ENCODE measurements at regions not wholly inside any gene's neighbourhood (a gene's known extent, or its start where the extent isn't known, plus 50 kb on each side); places are given as distances from the start of the nearest gene placed in this dataset.

- no peak for ATAC-seq
- H3K27ac ChIP-seq: no peak overlapping the region
- H3K36me3 ChIP-seq: no peaks in the 10 kb centered on the region
- WGBS (ENCODE audit: insufficient coverage, low coverage, low lambda C conversion rate, missing lambda C conversion rate): 87% methylated on average over 6 of the region's 9 CpGs
- no peak overlapping the region for H3K4me3 ChIP-seq
- intact Hi-C loops (cut with DNase I): no loop called here
- no peak for DNase-seq
- H3K4me1 ChIP-seq: no peaks in the 10 kb centered on the region
- H3K9me3 ChIP-seq: no peaks in the 10 kb centered on the region
- no peak for TF ChIP-seq POLR2A (IDR thresholded peaks at IDR 0.05)
- TF ChIP-seq, protein P1, sequence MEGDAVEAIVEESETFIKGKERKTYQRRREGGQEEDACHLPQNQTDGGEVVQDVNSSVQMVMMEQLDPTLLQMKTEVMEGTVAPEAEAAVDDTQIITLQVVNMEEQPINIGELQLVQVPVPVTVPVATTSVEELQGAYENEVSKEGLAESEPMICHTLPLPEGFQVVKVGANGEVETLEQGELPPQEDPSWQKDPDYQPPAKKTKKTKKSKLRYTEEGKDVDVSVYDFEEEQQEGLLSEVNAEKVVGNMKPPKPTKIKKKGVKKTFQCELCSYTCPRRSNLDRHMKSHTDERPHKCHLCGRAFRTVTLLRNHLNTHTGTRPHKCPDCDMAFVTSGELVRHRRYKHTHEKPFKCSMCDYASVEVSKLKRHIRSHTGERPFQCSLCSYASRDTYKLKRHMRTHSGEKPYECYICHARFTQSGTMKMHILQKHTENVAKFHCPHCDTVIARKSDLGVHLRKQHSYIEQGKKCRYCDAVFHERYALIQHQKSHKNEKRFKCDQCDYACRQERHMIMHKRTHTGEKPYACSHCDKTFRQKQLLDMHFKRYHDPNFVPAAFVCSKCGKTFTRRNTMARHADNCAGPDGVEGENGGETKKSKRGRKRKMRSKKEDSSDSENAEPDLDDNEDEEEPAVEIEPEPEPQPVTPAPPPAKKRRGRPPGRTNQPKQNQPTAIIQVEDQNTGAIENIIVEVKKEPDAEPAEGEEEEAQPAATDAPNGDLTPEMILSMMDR (IDR thresholded peaks at IDR 0.05): no peak
- no peaks in the 10 kb centered on the region for H3K27me3 ChIP-seq
Measured at GRCh38 chr3:72692990-72693389, 155.3 kb downstream of the SHQ1 start.

- Histone ChIP-seq H3K4me3 (no peak overlapping the region), H3K27ac (no peak overlapping the region), H3K27me3 (no peaks in the 10 kb centered on the region), H3K4me1 (no peaks in the 10 kb centered on the region), H3K9me3 (no peaks in the 10 kb centered on the region), H3K36me3 (no peaks in the 10 kb centered on the region)
- intact Hi-C loops (cut with DNase I): no loop called here
- no peak for TF ChIP-seq POLR2A (IDR thresholded peaks at IDR 0.05)
- TF ChIP-seq, protein P1 (IDR thresholded peaks at IDR 0.05): no peak
- no peak for ATAC-seq
- 100% methylated on average over 3 of the region's 5 CpGs for WGBS (ENCODE audit: insufficient coverage, low coverage, low lambda C conversion rate, missing lambda C conversion rate)
- no peak for DNase-seq
Measured at GRCh38 chr3:72690629-72691028, 157.6 kb downstream of the SHQ1 start.

GRCh38 chr3:72682936-72683452 lies 165.3 kb downstream of the SHQ1 start:
- ATAC-seq (no peak), DNase-seq (no peak)
- H3K27ac ChIP-seq: no peak overlapping the region
- no peaks in the 10 kb centered on the region for H3K9me3 ChIP-seq
- H3K4me1 ChIP-seq: peaks cover 0 to 6% (median 0%) of the 10 kb centered on the region in 4 donors
- 94% methylated on average over 1 of the region's 2 CpGs for WGBS (ENCODE audit: insufficient coverage, low coverage, low lambda C conversion rate, missing lambda C conversion rate)
- H3K27me3 ChIP-seq: no peaks in the 10 kb centered on the region
- TF ChIP-seq, protein P1 (IDR thresholded peaks at IDR 0.05): no peak
- no peak overlapping the region for H3K4me3 ChIP-seq
- intact Hi-C loops (cut with DNase I): no loop called here
- no peaks in the 10 kb centered on the region for H3K36me3 ChIP-seq

- intact Hi-C loops (cut with DNase I): no loop called here
- H3K27ac ChIP-seq: no peak overlapping the region
- TF ChIP-seq, protein P1 (IDR thresholded peaks at IDR 0.05): no peak
- no peak for TF ChIP-seq POLR2A (IDR thresholded peaks at IDR 0.05)
- peaks cover 0 to 6% (median 0%) of the 10 kb centered on the region in 4 donors for H3K4me1 ChIP-seq
- no peaks in the 10 kb centered on the region for H3K9me3 ChIP-seq
- no peaks in the 10 kb centered on the region for H3K27me3 ChIP-seq
- ATAC-seq (no peak), DNase-seq (no peak)
- H3K4me3 ChIP-seq: no peak overlapping the region
- H3K36me3 ChIP-seq: no peaks in the 10 kb centered on the region
- WGBS (ENCODE audit: insufficient coverage, low coverage, low lambda C conversion rate, missing lambda C conversion rate): 63% methylated on average over 4 of the region's 6 CpGs
Measured at GRCh38 chr3:72681598-72681997, 166.6 kb downstream of the SHQ1 start.

- H3K4me3 ChIP-seq: no peak overlapping the region
- TF ChIP-seq, protein P1 (IDR thresholded peaks at IDR 0.05): no peak
- no peak for TF ChIP-seq POLR2A (IDR thresholded peaks at IDR 0.05)
- no peaks in the 10 kb centered on the region for H3K27me3 ChIP-seq
- DNase-seq: no peak
- H3K4me1 ChIP-seq: peaks cover 0 to 6% (median 0%) of the 10 kb centered on the region in 4 donors
- WGBS (ENCODE audit: insufficient coverage, low coverage, low lambda C conversion rate, missing lambda C conversion rate): 75% methylated on average over 4 of the region's 4 CpGs
- H3K36me3 ChIP-seq: no peaks in the 10 kb centered on the region
- no peak overlapping the region for H3K27ac ChIP-seq
- ATAC-seq: no peak
- intact Hi-C loops (cut with DNase I): no loop called here
- H3K9me3 ChIP-seq: no peaks in the 10 kb centered on the region
Measured at GRCh38 chr3:72680766-72681165, 167.5 kb downstream of the SHQ1 start.

All from right lobe of liver (tissue), 6 donors.